HFF-Myc (cell line): ENCODE measurements at regions not wholly inside any gene's neighbourhood (a gene's known extent, or its start where the extent isn't known, plus 50 kb on each side); places are given as distances from the start of the nearest gene placed in this dataset.
"Not testable (repeated sequence)": the region's sequence is repeated elsewhere in the genome, so short reads cannot be mapped to it uniquely, and the experiment has no call there.

Source experiments
- DNase-seq: peaks from one replicate; pipeline ENCODE4 v3.0.0-alpha.2; 2011; ENCODE audit warnings: low read depth; ENCODE audit errors: extremely low read depth
- H3K4me3 ChIP-seq: replicated peaks from 2 replicates; pipeline ENCODE4 v1.5.1; 2011; ENCODE audit warnings: low read depth, mild to moderate bottlenecking, control low read depth, low read length
- CTCF ChIP-seq: IDR thresholded peaks from 2 replicates; pipeline ENCODE4 v1.5.1; 2012; ENCODE audit warnings: mild to moderate bottlenecking, low read depth, low read length, control low read depth; ENCODE audit errors: missing control alignments

DNA sequence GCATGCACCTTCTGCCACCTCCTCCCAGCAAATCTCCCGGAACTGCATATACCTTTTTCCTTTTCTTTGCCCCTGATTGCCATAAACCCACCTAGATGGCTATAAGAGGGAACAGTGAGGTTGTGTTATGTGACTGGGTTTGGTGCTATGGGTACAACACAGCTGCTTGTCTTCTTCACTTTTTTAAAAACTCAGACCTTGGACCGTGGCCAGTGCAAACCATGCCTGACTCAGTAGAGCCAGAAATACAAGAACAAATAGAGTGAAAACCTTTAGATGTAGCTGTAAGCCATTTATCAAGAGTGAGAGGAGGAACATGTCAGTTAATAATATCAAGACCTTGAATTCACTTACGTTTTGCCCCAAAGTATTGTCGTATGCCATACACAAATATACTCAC, 267.4 kb upstream of the CHAC2 start:
- no peak overlapping the region for H3K4me3 ChIP-seq
- DNase-seq: no peak
- no peak for TF ChIP-seq CTCF

DNA sequence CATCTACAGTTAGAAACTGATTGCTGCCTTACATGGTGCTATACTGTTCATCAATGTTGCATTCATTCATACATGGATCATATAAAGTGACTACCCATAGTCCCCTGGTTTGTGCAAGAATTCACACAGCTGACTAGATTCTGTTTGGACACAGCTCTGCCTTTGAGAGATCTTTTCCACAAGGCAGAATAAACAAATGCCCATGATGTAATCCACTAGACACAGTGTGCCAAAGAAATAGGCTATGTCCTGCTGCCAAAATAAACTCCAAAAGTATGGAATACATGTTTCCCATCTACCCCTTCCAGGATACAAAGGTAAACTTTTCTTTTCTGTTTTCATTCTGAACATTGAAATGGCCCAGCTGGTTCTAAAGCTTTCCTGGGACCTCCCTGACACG, 269.4 kb upstream of the CHAC2 start:
- TF ChIP-seq CTCF: no peak
- H3K4me3 ChIP-seq: no peak overlapping the region

DNA sequence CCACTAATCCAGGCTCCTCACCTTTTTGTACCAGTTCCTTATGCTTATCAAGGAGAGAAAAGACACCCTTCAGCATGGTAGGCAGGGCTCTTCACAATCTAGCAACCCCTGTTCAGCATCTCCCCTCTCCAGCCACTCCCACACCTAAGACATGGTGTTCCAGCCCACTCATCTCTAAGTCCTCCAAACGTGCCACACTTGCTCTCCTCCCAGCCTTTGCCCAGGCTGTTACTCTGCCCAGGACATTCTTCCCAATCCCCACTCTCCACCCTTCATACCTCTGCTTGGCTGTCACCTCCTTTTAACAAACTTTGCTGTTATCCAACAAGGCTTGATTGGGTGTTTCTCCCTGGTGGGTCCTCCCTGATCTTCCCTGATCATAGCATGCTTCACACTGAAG, 270.6 kb upstream of the CHAC2 start:
- TF ChIP-seq CTCF: no peak

More for the DNA sequence above, 269.4 kb upstream of the CHAC2 start:
- no peak for DNase-seq

GRCh38 chr2:53493210-53493609, 274.4 kb upstream of the CHAC2 start:
- DNase-seq: no peak
- no peak for TF ChIP-seq CTCF
- no peak overlapping the region for H3K4me3 ChIP-seq

More for the DNA sequence above, 270.6 kb upstream of the CHAC2 start:
- DNase-seq: no peak
- H3K4me3 ChIP-seq: no peak overlapping the region

- no peak for TF ChIP-seq CTCF
- no peak for DNase-seq
- no peak overlapping the region for H3K4me3 ChIP-seq
These were observed 276.9 kb upstream of the CHAC2 start for GRCh38 chr2:53490659-53491058.

GRCh38 chr2:53486185-53486899, 281.3 kb upstream of the CHAC2 start:
- H3K4me3 ChIP-seq, DNase-seq: not testable (repeated sequence)

- no peak for TF ChIP-seq CTCF
- DNase-seq: no peak
- H3K4me3 ChIP-seq: no peak overlapping the region
These were observed 282.4 kb upstream of the CHAC2 start for GRCh38 chr2:53485021-53485728.
